Aorta (tissue), 5 donors: ENCODE measurements at regions not wholly inside any gene's neighbourhood (a gene's known extent, or its start where the extent isn't known, plus 50 kb on each side); places are given as distances from the start of the nearest gene placed in this dataset.

Source experiments
- ATAC-seq: fragments of 200-7000 bp; cut with Tn5 transposase; one replicate; pipeline ENCODE4 v1.9.1; 2022; ENCODE audit warnings: moderate library complexity; ENCODE audit not compliant: low FRiP score
- DNase-seq, 2 donors: peaks; one replicate each; pipeline ENCODE4 v3.0.0-alpha.2; 2020
- H3K27ac ChIP-seq, 2 donors: one replicate each; pipeline ENCODE4 v1.5.1; 2013; ENCODE audit warnings: low read length in 2 of 2, mild to moderate bottlenecking in 2 of 2, moderate library complexity in 2 of 2, control low read depth in 1 of 2, inconsistent platforms in 1 of 2, low read depth in 1 of 2
- H3K27me3 ChIP-seq, 2 donors: one replicate each; pipeline ENCODE4 v1.6.1; 2013; ENCODE audit warnings: control low read depth in 1 of 2, low read length in 1 of 2, mild to moderate bottlenecking in 1 of 2, moderate library complexity in 1 of 2; ENCODE audit not compliant: insufficient read depth in 2 of 2, control insufficient read depth in 1 of 2
- H3K36me3 ChIP-seq, 2 donors: one replicate each; pipeline ENCODE4 v1.6.1; 2013; ENCODE audit warnings: control low read depth in 1 of 2, low read length in 1 of 2, mild to moderate bottlenecking in 1 of 2; ENCODE audit not compliant: insufficient read depth in 2 of 2, control insufficient read depth in 1 of 2
- H3K4me1 ChIP-seq, 2 donors: one replicate each; pipeline ENCODE4 v1.6.1; 2013; ENCODE audit warnings: low read length in 2 of 2, control low read depth in 1 of 2, mild to moderate bottlenecking in 1 of 2, moderate library complexity in 1 of 2; ENCODE audit not compliant: insufficient read depth in 2 of 2, control insufficient read depth in 1 of 2
- H3K4me3 ChIP-seq, 2 donors: one replicate each; pipeline ENCODE4 v1.5.1; 2013; ENCODE audit warnings: low read length in 2 of 2, control low read depth in 1 of 2, mild to moderate bottlenecking in 1 of 2
- H3K9me3 ChIP-seq: one replicate; pipeline ENCODE4 v1.6.1; 2013; ENCODE audit warnings: mild to moderate bottlenecking, low read length; ENCODE audit not compliant: control insufficient read depth
- WGBS, 2 donors: extraction: QIAGEN DNeasy Blood & Tissue Kit; methylation state at CpG; one replicate each; pipeline ENCODE4 v1.1.7; 2013; 5-methylcytosine and 5-hydroxymethylcytosine counted together
- intact Hi-C, 2 donors: fragments of 100-400 bp; cut with DNase I; formaldehyde crosslinking; loops; one replicate each; pipeline versions ENCODE4 v1.14.2 to v1.15.0; 2022
- donor health status: healthy with polysubstance abuse.
- donor health status: Bipolar disorder and iron deficiency.
- donor health status: DM: no; HTN: no; CAD: no.
- donor health status: DM: no; HTN: no; CAD: no.
- donor health status: DM: yes; HTN: yes; CAD: no.

DNA sequence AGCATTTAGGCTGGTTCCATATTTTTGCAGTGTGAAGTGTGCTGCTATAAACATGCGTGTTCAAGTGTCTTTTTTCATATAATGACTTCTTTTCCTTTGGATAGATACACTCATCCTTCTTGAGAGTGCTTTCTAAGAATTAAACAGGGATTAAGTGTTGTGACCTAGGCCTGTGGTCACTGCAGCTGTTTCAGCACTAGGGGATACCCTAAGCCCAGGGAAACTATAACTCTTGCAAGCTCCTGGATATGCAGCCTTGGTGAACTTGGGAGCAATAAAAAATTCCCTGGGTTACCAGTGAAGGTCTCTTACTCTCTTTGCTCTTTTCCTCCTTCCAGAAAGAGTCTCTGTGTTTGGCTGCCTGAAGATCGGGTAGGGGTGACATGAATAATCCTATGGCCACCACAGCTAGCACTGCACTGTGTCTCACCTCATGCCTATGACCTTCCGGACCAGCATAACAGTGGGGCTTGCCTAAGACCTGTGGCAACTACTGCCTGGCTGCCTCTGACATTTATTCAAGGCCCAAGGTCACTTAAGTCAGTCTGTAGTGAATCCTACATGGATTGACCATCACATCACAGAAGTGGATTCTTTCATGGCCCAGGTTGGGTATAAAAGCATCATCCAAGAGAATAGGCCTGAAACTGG, 799.7 kb downstream of the DACH1 start:
- H3K4me3 ChIP-seq, result no peak overlapping the region
- H3K9me3 ChIP-seq, result no peaks in the 10 kb centered on the region
- 74 to 77% methylated on average over 3 of the region's 3 CpGs for WGBS, 2 donors
- peak; percentile 39 for ATAC-seq
- H3K27me3 ChIP-seq, result no peaks in the 10 kb centered on the region
- H3K36me3 ChIP-seq, result no peaks in the 10 kb centered on the region
- H3K4me1 ChIP-seq, result no peaks in the 10 kb centered on the region
- H3K27ac ChIP-seq, result no peak overlapping the region
- no peak for DNase-seq
- intact Hi-C loops, result no loop called here

DNA sequence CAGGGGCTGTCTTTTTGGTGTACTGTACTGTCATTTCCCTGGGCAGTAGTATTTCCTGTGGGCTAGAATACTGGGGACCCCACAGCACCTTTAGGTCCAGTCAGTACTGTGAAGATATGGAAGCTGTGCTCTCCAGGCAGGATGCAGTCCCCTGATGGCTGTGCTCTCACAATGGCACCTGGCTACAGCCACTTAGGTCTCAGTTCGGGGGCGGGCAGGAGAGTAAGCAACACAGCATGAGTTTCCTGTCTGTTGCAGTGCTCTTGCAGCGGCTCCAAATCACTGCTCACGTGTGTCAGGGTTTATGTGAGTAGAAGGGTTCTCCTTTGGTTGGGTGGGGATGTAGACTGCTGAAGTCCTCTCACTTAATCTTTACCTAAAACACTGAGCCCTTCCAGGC, 810.4 kb downstream of the DACH1 start:
- WGBS, 2 donors, result 51 to 58% methylated on average over 4 of the region's 4 CpGs
- Histone ChIP-seq H3K27ac (no peak overlapping the region), H3K4me1 (no peaks in the 10 kb centered on the region), H3K27me3 (no peaks in the 10 kb centered on the region), H3K9me3 (peaks cover 6% of the 10 kb centered on the region), H3K4me3 (no peak overlapping the region), H3K36me3 (no peaks in the 10 kb centered on the region)
- DNase-seq (peak in 1 of 2 donors; percentile 53), ATAC-seq (no peak)
- intact Hi-C loops, result no loop called here

GRCh38 chr13:71055644-71056043, 811.4 kb downstream of the DACH1 start:
- ATAC-seq, result no peak
- 78 to 79% methylated on average over 3 of the region's 3 CpGs for WGBS, 2 donors
- intact Hi-C loops, result no loop called here
- H3K4me3 ChIP-seq, result no peak overlapping the region
- no peaks in the 10 kb centered on the region for H3K4me1 ChIP-seq
- DNase-seq, result no peak
- H3K36me3 ChIP-seq, result no peaks in the 10 kb centered on the region
- no peaks in the 10 kb centered on the region for H3K27me3 ChIP-seq
- H3K9me3 ChIP-seq, result peaks cover 6% of the 10 kb centered on the region
- H3K27ac ChIP-seq, result no peak overlapping the region

- no peak for ATAC-seq
- H3K27me3 ChIP-seq, result no peaks in the 10 kb centered on the region
- H3K9me3 ChIP-seq, result peaks cover 6% of the 10 kb centered on the region
- no peak for DNase-seq
- WGBS, 2 donors, result 76 to 88% methylated on average over 1 of the region's 1 CpG
- no peak overlapping the region for H3K4me3 ChIP-seq
- H3K4me1 ChIP-seq, result no peaks in the 10 kb centered on the region
- intact Hi-C loops, result no loop called here
- H3K27ac ChIP-seq, result no peak overlapping the region
- no peaks in the 10 kb centered on the region for H3K36me3 ChIP-seq
Observed at GRCh38 chr13:71055047-71055446, 812.0 kb downstream of the DACH1 start.

GRCh38 chr13:71054358-71054757, 812.6 kb downstream of the DACH1 start:
- H3K36me3 ChIP-seq, result no peaks in the 10 kb centered on the region
- H3K4me1 ChIP-seq, result no peaks in the 10 kb centered on the region
- ATAC-seq, result no peak
- H3K27me3 ChIP-seq, result no peaks in the 10 kb centered on the region
- no peak for DNase-seq
- no peak overlapping the region for H3K27ac ChIP-seq
- intact Hi-C loops, result no loop called here
- peaks cover 6% of the 10 kb centered on the region for H3K9me3 ChIP-seq
- WGBS, 2 donors, result 56 to 62% methylated on average over 1 of the region's 1 CpG
- H3K4me3 ChIP-seq, result no peak overlapping the region

DNA sequence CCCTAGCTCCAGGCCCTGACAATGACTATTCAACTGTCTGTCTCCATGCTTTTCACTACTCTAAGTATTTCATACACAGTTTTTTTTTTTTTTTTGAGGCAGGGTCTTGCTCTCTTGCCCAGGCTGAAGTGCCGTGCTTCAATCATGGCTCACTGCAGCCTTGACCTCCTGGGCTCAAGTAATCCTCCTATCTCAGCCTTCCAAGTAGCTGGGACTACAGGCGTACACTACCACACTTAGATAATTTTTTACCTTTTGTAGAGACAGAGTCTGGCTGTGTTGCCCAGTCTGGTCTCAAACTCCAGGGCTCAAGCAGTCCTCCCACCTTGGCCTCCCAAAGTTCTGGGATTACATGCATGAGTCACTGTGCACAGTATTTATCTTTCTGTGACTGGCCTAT, 815.4 kb downstream of the DACH1 start:
- Histone ChIP-seq H3K4me1 (no peaks in the 10 kb centered on the region), H3K27ac (no peak overlapping the region), H3K9me3 (peaks cover 5% of the 10 kb centered on the region), H3K27me3 (no peaks in the 10 kb centered on the region), H3K4me3 (no peak overlapping the region), H3K36me3 (no peaks in the 10 kb centered on the region)
- DNase-seq (no peak), ATAC-seq (no peak)
- WGBS, 2 donors, result 85 to 98% methylated on average over 2 of the region's 2 CpGs
- intact Hi-C loops, result no loop called here

DNA sequence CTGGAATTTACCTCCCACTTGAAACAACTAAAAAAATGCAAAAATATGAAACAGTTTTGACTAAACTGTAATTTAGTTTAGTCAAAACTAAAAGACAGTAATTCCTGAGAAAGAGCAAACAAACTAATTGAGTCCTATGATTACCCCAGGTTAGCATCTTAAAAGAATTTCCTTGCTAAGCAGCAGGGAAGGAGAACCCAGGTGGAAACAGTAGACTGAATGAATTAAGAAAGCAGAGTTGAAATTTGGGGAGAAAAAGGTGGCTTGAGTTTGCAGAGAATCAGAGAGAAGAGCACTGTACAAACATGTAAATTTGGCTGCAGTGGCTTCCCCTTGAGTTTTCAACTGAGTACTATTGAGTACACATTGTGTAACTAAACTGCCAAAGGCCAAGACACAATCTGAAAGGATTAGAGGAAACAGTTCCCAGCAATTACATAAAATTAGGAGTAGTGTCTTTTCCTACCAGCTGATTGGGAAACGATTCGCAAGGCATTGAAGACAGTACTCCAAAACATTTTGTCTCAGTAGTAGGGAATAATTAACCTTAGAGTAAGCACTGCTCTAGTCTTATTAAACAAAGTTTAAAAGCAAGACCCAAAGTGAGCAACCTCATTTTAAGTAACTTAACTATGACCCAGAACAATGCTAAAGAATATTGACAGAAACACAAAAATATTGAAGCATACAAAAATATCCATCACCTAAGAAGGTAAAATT, 820.5 kb downstream of the DACH1 start:
- Histone ChIP-seq H3K4me3 (no peak overlapping the region), H3K27ac (no peak overlapping the region), H3K27me3 (no peaks in the 10 kb centered on the region), H3K9me3 (no peaks in the 10 kb centered on the region), H3K36me3 (no peaks in the 10 kb centered on the region), H3K4me1 (no peaks in the 10 kb centered on the region)
- WGBS, 2 donors, result 9 to 23% methylated on average over 2 of the region's 2 CpGs
- intact Hi-C loops, result no loop called here
- DNase-seq (no peak), ATAC-seq (no peak)

DNA sequence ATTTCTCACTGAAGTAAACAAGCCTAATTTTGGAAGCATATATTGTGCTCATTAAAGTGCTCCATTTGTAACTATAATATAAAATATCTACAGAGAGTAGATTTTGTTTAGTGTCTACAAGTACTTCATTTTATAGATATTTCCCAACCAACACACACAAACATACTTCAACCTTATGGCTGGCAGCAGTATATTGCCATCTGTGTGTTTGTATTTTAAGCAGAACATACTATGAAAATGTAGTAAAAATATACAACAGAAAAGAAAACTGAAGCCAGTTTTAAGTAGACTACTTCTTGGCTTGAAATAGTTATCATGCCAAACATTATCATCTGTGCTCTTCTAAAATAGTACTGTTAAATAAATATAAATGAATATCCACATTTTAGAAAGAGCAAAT, 821.9 kb downstream of the DACH1 start:
- no peaks in the 10 kb centered on the region for H3K9me3 ChIP-seq
- no peak overlapping the region for H3K27ac ChIP-seq
- no peaks in the 10 kb centered on the region for H3K27me3 ChIP-seq
- no peak for DNase-seq
- intact Hi-C loops, result no loop called here
- no peak overlapping the region for H3K4me3 ChIP-seq
- no peaks in the 10 kb centered on the region for H3K36me3 ChIP-seq
- no peak for ATAC-seq
- H3K4me1 ChIP-seq, result no peaks in the 10 kb centered on the region

DNA sequence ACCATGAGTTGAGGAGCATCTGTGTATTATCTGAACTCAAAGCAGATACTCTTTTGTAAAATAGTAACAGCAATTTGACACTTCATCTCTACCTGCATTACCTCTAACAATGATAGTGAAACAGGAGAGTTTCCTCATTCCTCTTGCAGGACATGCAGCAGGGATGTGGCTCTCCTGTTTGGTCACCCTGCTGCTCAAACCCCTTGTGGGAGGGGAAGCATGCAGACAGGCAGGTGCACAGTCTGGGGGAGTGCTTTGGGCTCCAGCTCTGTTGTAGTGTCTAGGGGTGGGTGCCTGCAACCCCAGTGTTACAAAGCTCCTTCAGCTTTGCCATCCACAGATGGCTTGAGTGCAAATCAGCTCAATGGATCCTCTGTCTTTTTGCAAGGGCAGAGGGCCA, 827.6 kb downstream of the DACH1 start:
- no peak overlapping the region for H3K27ac ChIP-seq
- H3K9me3 ChIP-seq, result no peaks in the 10 kb centered on the region
- H3K4me1 ChIP-seq, result no peaks in the 10 kb centered on the region
- ATAC-seq, result peak; percentile 15
- no peak overlapping the region for H3K4me3 ChIP-seq
- no peaks in the 10 kb centered on the region for H3K27me3 ChIP-seq
- H3K36me3 ChIP-seq, result no peaks in the 10 kb centered on the region
- no peak for DNase-seq
- intact Hi-C loops, result no loop called here
